Caco-2 (cell line): ENCODE measurements at regions not wholly inside any gene's neighbourhood (a gene's known extent, or its start where the extent isn't known, plus 50 kb on each side); places are given as distances from the start of the nearest gene placed in this dataset.

Source experiments
- BruUV-seq: library from RNA; stranded (reverse); fragments of 400-500 nt; replicated peaks from 2 replicates; lab custom pipeline; 2021; lab: Mats Ljungman, UMichigan
- CTCF ChIA-PET: fragments of 300-600 bp; sonication (Branson Sonifier 250); formaldehyde crosslinking; loops from one replicate; lab custom pipeline; 2022; ENCODE audit warnings: antibody characterized with exemption; lab: Charles Lee
- POLR2A ChIA-PET: fragments of 300-600 bp; sonication (Branson Sonifier 250); formaldehyde crosslinking; loops from one replicate; lab custom pipeline; 2022; ENCODE audit warnings: antibody characterized with exemption; lab: Charles Lee
- DNase-seq, 2 experiments: peaks; one replicate each; pipeline versions ENCODE4 v3.0.0 to v3.0.0-alpha.2; 2020 to 2022
- H3K27me3 ChIP-seq: replicated peaks from 2 replicates; pipeline ENCODE4 v1.6.0; 2011; ENCODE audit warnings: low read length; ENCODE audit not compliant: control insufficient read depth, insufficient read depth
- H3K36me3 ChIP-seq: 2 replicates; pipeline ENCODE4 v1.5.1; 2011; ENCODE audit warnings: low read length; ENCODE audit not compliant: control insufficient read depth, insufficient read depth
- H3K4me1 ChIP-seq: fragments of 250-450 bp; sonication (Bioruptor Pico); 2 replicates; pipeline ENCODE4 v1.5.1; 2020; ENCODE audit warnings: mild to moderate bottlenecking
- H3K4me3 ChIP-seq: 2 replicates; pipeline ENCODE4 v1.5.1; 2011; ENCODE audit warnings: low read depth, mild to moderate bottlenecking, control low read depth, low read length
- H3K9me3 ChIP-seq: fragments of 250-450 bp; sonication (Bioruptor Pico); 2 replicates; pipeline ENCODE4 v1.5.1; 2020; ENCODE audit warnings: mild to moderate bottlenecking, moderate library complexity
- H3K27ac Mint-ChIP-seq: one replicate; pipeline ENCODE4 v1.8.0; 2022; ENCODE audit warnings: mixed read lengths; ENCODE audit not compliant: unreplicated experiment
- H3K27me3 Mint-ChIP-seq: one replicate; pipeline ENCODE4 v1.8.0; 2022; ENCODE audit warnings: mixed read lengths; ENCODE audit not compliant: insufficient read depth, unreplicated experiment
- H3K36me3 Mint-ChIP-seq: one replicate; pipeline ENCODE4 v1.8.0; 2022; ENCODE audit warnings: mild to moderate bottlenecking, mixed read lengths; ENCODE audit not compliant: insufficient read depth, unreplicated experiment
- H3K4me1 Mint-ChIP-seq: one replicate; pipeline ENCODE4 v1.8.0; 2022; ENCODE audit warnings: low read depth, mixed read lengths; ENCODE audit not compliant: unreplicated experiment
- H3K4me3 Mint-ChIP-seq: one replicate; pipeline ENCODE4 v1.8.0; 2022; ENCODE audit warnings: mild to moderate bottlenecking, moderate library complexity, mixed read lengths; ENCODE audit not compliant: unreplicated experiment
- H3K9me3 Mint-ChIP-seq: one replicate; pipeline ENCODE4 v1.8.0; 2022; ENCODE audit warnings: mixed read lengths; ENCODE audit not compliant: unreplicated experiment
- CTCF ChIP-seq, 2 experiments: fragments of 200-600 bp in 1 of 2; IDR thresholded peaks; 1 replicate in 1 of 2; 2 replicates in 1 of 2; pipeline versions ENCODE4 v1.5.1 to v1.8.0; 2011 to 2022; ENCODE audit warnings: antibody characterized with exemption in 1 of 2, control low read depth in 1 of 2, inconsistent platforms in 1 of 2, low read depth in 1 of 2, low read length in 1 of 2, mild to moderate bottlenecking in 1 of 2, moderate library complexity in 1 of 2; ENCODE audit not compliant: insufficient read depth in 1 of 2, severe bottlenecking in 1 of 2, unreplicated experiment in 1 of 2
- intact Hi-C: fragments of 100-400 bp; cut with micrococcal nuclease; formaldehyde crosslinking; loops from one replicate; pipeline ENCODE4 v1.10.0; 2022; ENCODE audit not compliant: unreplicated experiment

GRCh38 chr17:70259400-70259799 lies 90.1 kb downstream of the KCNJ2 start:
- H3K27me3 ChIP-seq, result no peaks in the 10 kb centered on the region
- no peaks in the 10 kb centered on the region for H3K36me3 ChIP-seq
- Mint-ChIP-seq H3K9me3 (no peaks in the 10 kb centered on the region), H3K27me3 (no peaks in the 10 kb centered on the region), H3K27ac (no peak overlapping the region), H3K4me1 (no peaks in the 10 kb centered on the region), H3K36me3 (no peaks in the 10 kb centered on the region), H3K4me3 (no peak overlapping the region)
- no peaks in the 10 kb centered on the region for H3K4me1 ChIP-seq
- no peaks in the 10 kb centered on the region for H3K9me3 ChIP-seq
- DNase-seq, result no peak
- intact Hi-C loops, result no loop called here
- ChIA-PET CTCF (no interaction called here), POLR2A (no interaction called here)
- BruUV-seq, result no TSS peak
- H3K4me3 ChIP-seq, result no peak overlapping the region
- no peak for TF ChIP-seq CTCF (IDR thresholded peaks at IDR 0.05; ENCODE audit: insufficient read depth in 1 of 2, low read depth in 1 of 2, low read length in 1 of 2, severe bottlenecking in 1 of 2, unreplicated experiment in 1 of 2)

GRCh38 chr17:70261170-70261569 lies 91.8 kb downstream of the KCNJ2 start:
- Histone ChIP-seq H3K27me3 (no peaks in the 10 kb centered on the region), H3K36me3 (no peaks in the 10 kb centered on the region), H3K4me1 (no peaks in the 10 kb centered on the region), H3K9me3 (no peaks in the 10 kb centered on the region), H3K4me3 (no peak overlapping the region)
- no peaks in the 10 kb centered on the region for H3K36me3 Mint-ChIP-seq
- no peaks in the 10 kb centered on the region for H3K4me1 Mint-ChIP-seq
- intact Hi-C loops, result no loop called here
- no peaks in the 10 kb centered on the region for H3K9me3 Mint-ChIP-seq
- BruUV-seq, result no TSS peak
- no peaks in the 10 kb centered on the region for H3K27me3 Mint-ChIP-seq
- no peak overlapping the region for H3K27ac Mint-ChIP-seq
- DNase-seq, result no peak
- TF ChIP-seq CTCF (IDR thresholded peaks at IDR 0.05; ENCODE audit: insufficient read depth in 1 of 2, low read depth in 1 of 2, low read length in 1 of 2, severe bottlenecking in 1 of 2, unreplicated experiment in 1 of 2), result no peak
- ChIA-PET POLR2A (no interaction called here), CTCF (no interaction called here)
- H3K4me3 Mint-ChIP-seq, result no peak overlapping the region

- DNase-seq, result no peak
- H3K9me3 Mint-ChIP-seq, result no peaks in the 10 kb centered on the region
- H3K36me3 Mint-ChIP-seq, result no peaks in the 10 kb centered on the region
- no peaks in the 10 kb centered on the region for H3K27me3 ChIP-seq
- H3K27me3 Mint-ChIP-seq, result no peaks in the 10 kb centered on the region
- no peaks in the 10 kb centered on the region for H3K4me1 ChIP-seq
- BruUV-seq, result no TSS peak
- no peak overlapping the region for H3K4me3 Mint-ChIP-seq
- no peaks in the 10 kb centered on the region for H3K4me1 Mint-ChIP-seq
- intact Hi-C loops, result no loop called here
- CTCF ChIA-PET, result no interaction called here
- no peak overlapping the region for H3K4me3 ChIP-seq
- POLR2A ChIA-PET, result no interaction called here
- no peak overlapping the region for H3K27ac Mint-ChIP-seq
- TF ChIP-seq CTCF (IDR thresholded peaks at IDR 0.05; ENCODE audit: insufficient read depth in 1 of 2, low read depth in 1 of 2, low read length in 1 of 2, severe bottlenecking in 1 of 2, unreplicated experiment in 1 of 2), result no peak
- H3K9me3 ChIP-seq, result peaks cover 10% of the 10 kb centered on the region
- H3K36me3 ChIP-seq, result no peaks in the 10 kb centered on the region
Measured at GRCh38 chr17:70265471-70265870, 96.1 kb downstream of the KCNJ2 start.
